ENCODE measurements at regions not wholly inside any gene's neighbourhood (a gene's known extent, or its start where the extent isn't known, plus 50 kb on each side); places are given as distances from the start of the nearest gene placed in this dataset.

GRCh38 chr1:115192200-115192767 lies 103.0 kb upstream of the TSPAN2 start:
- FAIRE-seq (no peak), DNase-seq (ENCODE audit: low read depth, low spot score) (no peak), ATAC-seq (no peak)
- in situ Hi-C loops (cut with MboI): no loop called here
- 13% methylated on average over 7 of the region's 7 CpGs for WGBS (ENCODE audit: insufficient coverage, insufficient replicate concordance, low lambda C conversion rate, missing lambda C conversion rate)
- H3K9ac ChIP-seq (ENCODE audit: control insufficient read depth, insufficient read depth, low read length): no peak overlapping the region
- no peaks in the 10 kb centered on the region for H3K79me2 ChIP-seq (ENCODE audit: control insufficient read depth, insufficient read depth, low read length)
- ChIA-PET POLR2A (no interaction called here), SMC1A (ENCODE audit: uncharacterized antibody, unreplicated experiment) (no interaction called here), CTCF (no interaction called here), RAD21 (ENCODE audit: unreplicated experiment) (no interaction called here)
- no TSS peak for BruUV-seq (replicated peaks)
- intact Hi-C loops (cut with micrococcal nuclease; ENCODE audit: unreplicated experiment): no loop called here
- no peaks in the 10 kb centered on the region for H3K9me3 ChIP-seq (replicated peaks; ENCODE audit: control insufficient read depth, insufficient read depth, low read length)
- no peak overlapping the region for H3K4me2 ChIP-seq (ENCODE audit: control insufficient read depth, insufficient read depth)
- no peaks in the 10 kb centered on the region for H4K20me1 ChIP-seq (ENCODE audit: control insufficient read depth, insufficient read depth)
- no peak overlapping the region for H2AFZ ChIP-seq (ENCODE audit: control insufficient read depth, low read depth, low read length)
- no peak overlapping the region for H3K27ac ChIP-seq (ENCODE audit: control insufficient read depth, insufficient read depth)
- H3K4me3 ChIP-seq: no peak overlapping the region
- no peaks in the 10 kb centered on the region for H3K4me1 ChIP-seq (ENCODE audit: control insufficient read depth, insufficient read depth, low read length)
- no peaks in the 10 kb centered on the region for H3K36me3 ChIP-seq (ENCODE audit: control insufficient read depth in 2 of 2, insufficient read depth in 2 of 2, low read length in 1 of 2)
- H3K27me3 ChIP-seq (replicated peaks in 1 of 2; ENCODE audit: control insufficient read depth in 2 of 2, insufficient read depth in 2 of 2, low read length in 1 of 2): peaks cover 0 to 1% of the 10 kb centered on the region in 2 experiments; a peak in 1 of 4 replicates
- TF ChIP-seq MLLT1 (IDR thresholded peaks at IDR 0.05) (no peak), ZNF687 (IDR thresholded peaks at IDR 0.05) (no peak), NRF1 (conservative IDR thresholded peaks at IDR 0.05; ENCODE audit: low read depth, low read length) (no peak), RBBP5 (conservative IDR thresholded peaks at IDR 0.05) (no peak), RAD51 (IDR thresholded peaks at IDR 0.05) (no peak), ZSCAN29 (IDR thresholded peaks at IDR 0.05) (no peak), CBX3 (IDR thresholded peaks at IDR 0.05; ENCODE audit: borderline replicate concordance, low read depth) (no peak), ELK1 (IDR thresholded peaks at IDR 0.05; ENCODE audit: low read depth, low read length) (no peak), SMARCA5 (IDR thresholded peaks at IDR 0.05) (no peak), POLR2A (IDR thresholded peaks at IDR 0.05; ENCODE audit: low read depth, low read length) (no peak), WRNIP1 (IDR thresholded peaks at IDR 0.05; ENCODE audit: borderline replicate concordance, low read depth, low read length) (no peak), BACH1 (IDR thresholded peaks at IDR 0.05; ENCODE audit: borderline replicate concordance) (no peak), FOXM1 (IDR thresholded peaks at IDR 0.05; ENCODE audit: low read depth, low read length) (no peak), ETV6 (conservative IDR thresholded peaks at IDR 0.05 in 1 of 2, IDR thresholded peaks at IDR 0.05 in 1 of 2; ENCODE audit: borderline replicate concordance in 1 of 2, low read depth in 1 of 2) (no peak), PML (IDR thresholded peaks at IDR 0.05; ENCODE audit: low read length) (no peak)
- TF ChIP-seq, protein P1, sequence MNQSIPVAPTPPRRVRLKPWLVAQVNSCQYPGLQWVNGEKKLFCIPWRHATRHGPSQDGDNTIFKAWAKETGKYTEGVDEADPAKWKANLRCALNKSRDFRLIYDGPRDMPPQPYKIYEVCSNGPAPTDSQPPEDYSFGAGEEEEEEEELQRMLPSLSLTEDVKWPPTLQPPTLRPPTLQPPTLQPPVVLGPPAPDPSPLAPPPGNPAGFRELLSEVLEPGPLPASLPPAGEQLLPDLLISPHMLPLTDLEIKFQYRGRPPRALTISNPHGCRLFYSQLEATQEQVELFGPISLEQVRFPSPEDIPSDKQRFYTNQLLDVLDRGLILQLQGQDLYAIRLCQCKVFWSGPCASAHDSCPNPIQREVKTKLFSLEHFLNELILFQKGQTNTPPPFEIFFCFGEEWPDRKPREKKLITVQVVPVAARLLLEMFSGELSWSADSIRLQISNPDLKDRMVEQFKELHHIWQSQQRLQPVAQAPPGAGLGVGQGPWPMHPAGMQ (IDR thresholded peaks at IDR 0.05; ENCODE audit: borderline replicate concordance): no peak

All from GM12878 (cell line).